ENCODE measurements at regions not wholly inside any gene's neighbourhood (a gene's known extent, or its start where the extent isn't known, plus 50 kb on each side); places are given as distances from the start of the nearest gene placed in this dataset.

DNA sequence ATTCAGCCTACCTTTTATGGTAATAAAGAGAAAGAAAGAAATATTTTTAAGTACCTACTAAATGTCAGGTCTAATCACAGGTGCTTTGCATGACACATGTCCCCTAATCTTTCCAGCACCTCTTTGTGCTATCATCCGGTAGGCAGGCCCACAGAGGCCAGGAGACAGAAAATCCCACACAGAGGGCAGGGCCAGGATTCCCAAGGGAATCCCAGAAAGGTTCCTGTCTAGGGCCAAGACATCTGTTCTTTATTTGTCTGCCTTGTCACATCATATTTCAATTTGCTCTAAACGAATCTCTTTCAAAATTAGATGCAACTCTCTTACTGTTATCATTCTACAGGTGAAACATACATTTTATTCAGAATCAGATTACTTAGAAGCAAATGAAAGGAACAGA lies 676.1 kb upstream of the GYPC start:
- TF ChIP-seq, protein P1, sequence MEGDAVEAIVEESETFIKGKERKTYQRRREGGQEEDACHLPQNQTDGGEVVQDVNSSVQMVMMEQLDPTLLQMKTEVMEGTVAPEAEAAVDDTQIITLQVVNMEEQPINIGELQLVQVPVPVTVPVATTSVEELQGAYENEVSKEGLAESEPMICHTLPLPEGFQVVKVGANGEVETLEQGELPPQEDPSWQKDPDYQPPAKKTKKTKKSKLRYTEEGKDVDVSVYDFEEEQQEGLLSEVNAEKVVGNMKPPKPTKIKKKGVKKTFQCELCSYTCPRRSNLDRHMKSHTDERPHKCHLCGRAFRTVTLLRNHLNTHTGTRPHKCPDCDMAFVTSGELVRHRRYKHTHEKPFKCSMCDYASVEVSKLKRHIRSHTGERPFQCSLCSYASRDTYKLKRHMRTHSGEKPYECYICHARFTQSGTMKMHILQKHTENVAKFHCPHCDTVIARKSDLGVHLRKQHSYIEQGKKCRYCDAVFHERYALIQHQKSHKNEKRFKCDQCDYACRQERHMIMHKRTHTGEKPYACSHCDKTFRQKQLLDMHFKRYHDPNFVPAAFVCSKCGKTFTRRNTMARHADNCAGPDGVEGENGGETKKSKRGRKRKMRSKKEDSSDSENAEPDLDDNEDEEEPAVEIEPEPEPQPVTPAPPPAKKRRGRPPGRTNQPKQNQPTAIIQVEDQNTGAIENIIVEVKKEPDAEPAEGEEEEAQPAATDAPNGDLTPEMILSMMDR (IDR thresholded peaks at IDR 0.05; ENCODE audit: poor library complexity): no peak
- TF ChIP-seq EZH2 (IDR thresholded peaks at IDR 0.05; ENCODE audit: borderline replicate concordance) (no peak), EZH2phosphoT487 (IDR thresholded peaks at IDR 0.05; ENCODE audit: low read depth, severe bottlenecking, unreplicated experiment) (no peak)
